Spinal cord (tissue), 9 donors: ENCODE measurements at regions not wholly inside any gene's neighbourhood (a gene's known extent, or its start where the extent isn't known, plus 50 kb on each side); places are given as distances from the start of the nearest gene placed in this dataset.

Source experiments
- DNase-seq, 6 donors: peaks; one replicate each; pipeline versions ENCODE4 v3.0.0 to v3.0.0-alpha.2; 2013 to 2015; ENCODE audit warnings: low spot score in 6 of 6, low read depth in 4 of 6
- H3K27ac ChIP-seq: one replicate; pipeline ENCODE4 v1.5.1; 2013; ENCODE audit warnings: low read depth, low read length, control low read depth
- H3K27me3 ChIP-seq: one replicate; pipeline ENCODE4 v1.6.1; 2013; ENCODE audit warnings: low read length; ENCODE audit not compliant: control insufficient read depth, insufficient read depth
- H3K36me3 ChIP-seq: one replicate; pipeline ENCODE4 v1.6.1; 2013; ENCODE audit warnings: low read length; ENCODE audit not compliant: control insufficient read depth, insufficient read depth
- H3K4me1 ChIP-seq: one replicate; pipeline ENCODE4 v1.6.1; 2013; ENCODE audit warnings: low read length; ENCODE audit not compliant: control insufficient read depth, insufficient read depth
- H3K4me3 ChIP-seq: one replicate; pipeline ENCODE4 v1.5.1; 2013; ENCODE audit warnings: low read depth, low read length, control low read depth
- H3K9me3 ChIP-seq: one replicate; pipeline ENCODE4 v1.6.1; 2013; ENCODE audit warnings: low read length; ENCODE audit not compliant: control insufficient read depth, insufficient read depth
- WGBS: methylation state at CpG from one replicate; pipeline ENCODE4 v1.1.5; 2013; ENCODE audit warnings: missing lambda C conversion rate; ENCODE audit not compliant: insufficient coverage; 5-methylcytosine and 5-hydroxymethylcytosine counted together
- donor health status: healthy.

- H3K36me3 ChIP-seq, result peaks cover 76% of the 10 kb centered on the region
- DNase-seq, result no peak
- no peak overlapping the region for H3K27ac ChIP-seq
Observed at GRCh38 chr15:25051399-25052154, 96.8 kb downstream of the SNRPN start.

GRCh38 chr15:25052191-25052999, 97.6 kb downstream of the SNRPN start:
- WGBS, result 89% methylated on average over 14 of the region's 14 CpGs
- H3K36me3 ChIP-seq, result peaks cover 82% of the 10 kb centered on the region
- H3K4me3 ChIP-seq, result no peak overlapping the region
- no peaks in the 10 kb centered on the region for H3K27me3 ChIP-seq
- no peak overlapping the region for H3K27ac ChIP-seq
- H3K4me1 ChIP-seq, result no peaks in the 10 kb centered on the region
- H3K9me3 ChIP-seq, result peaks cover 40% of the 10 kb centered on the region
- no peak for DNase-seq

More at GRCh38 chr15:25051399-25052154, 96.8 kb downstream of the SNRPN start:
- 82% methylated on average over 12 of the region's 13 CpGs for WGBS
- Histone ChIP-seq H3K9me3 (peaks cover 35% of the 10 kb centered on the region), H3K4me3 (no peak overlapping the region), H3K4me1 (no peaks in the 10 kb centered on the region), H3K27me3 (no peaks in the 10 kb centered on the region)

DNA sequence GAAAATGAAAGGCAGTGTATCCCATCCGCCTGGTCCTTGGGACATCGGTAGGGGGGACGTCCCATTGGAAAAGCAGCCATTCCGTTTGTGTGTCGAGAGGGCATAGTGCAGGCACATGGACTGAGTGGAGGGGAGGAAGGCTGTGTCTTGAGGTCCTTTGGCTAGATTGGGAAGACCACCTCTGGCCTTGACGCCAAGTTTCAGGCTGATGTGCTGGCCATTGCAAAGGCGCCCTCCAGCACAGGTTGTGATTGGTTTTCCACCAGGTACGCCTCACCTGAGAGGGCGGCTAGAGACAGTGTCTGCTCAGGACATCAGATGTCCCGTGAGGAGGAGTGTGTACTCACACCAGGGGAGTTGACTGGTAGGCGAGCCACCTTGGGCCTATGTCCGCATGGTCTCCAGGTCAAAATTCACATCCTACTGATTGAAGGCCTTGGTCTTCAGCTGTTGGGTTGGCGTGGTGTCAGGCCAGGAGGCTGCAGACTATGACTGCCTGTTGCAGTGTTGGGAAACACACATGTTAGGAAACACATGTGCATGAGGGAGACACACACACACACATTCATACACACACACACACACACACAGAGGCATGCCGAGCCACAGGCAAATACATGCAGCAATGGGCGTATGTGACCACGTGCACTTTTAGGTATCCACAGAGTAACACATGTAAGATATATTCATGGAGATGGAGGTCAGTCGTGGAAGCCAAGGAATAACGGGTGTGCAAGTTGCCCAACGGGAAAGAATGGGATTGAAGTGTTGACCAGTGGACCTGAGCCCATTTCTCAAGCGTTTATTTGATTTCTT, 98.4 kb downstream of the SNRPN start:
- no peaks in the 10 kb centered on the region for H3K27me3 ChIP-seq
- H3K4me3 ChIP-seq, result no peak overlapping the region
- H3K27ac ChIP-seq, result no peak overlapping the region
- no peak for DNase-seq
- H3K9me3 ChIP-seq, result peaks cover 46% of the 10 kb centered on the region
- H3K4me1 ChIP-seq, result no peaks in the 10 kb centered on the region
- peaks cover 89% of the 10 kb centered on the region for H3K36me3 ChIP-seq
- WGBS, result 91% methylated on average over 16 of the region's 20 CpGs

- H3K9me3 ChIP-seq, result peaks cover 50% of the 10 kb centered on the region
- no peaks in the 10 kb centered on the region for H3K27me3 ChIP-seq
- no peak for DNase-seq
- peaks cover 92% of the 10 kb centered on the region for H3K36me3 ChIP-seq
- no peaks in the 10 kb centered on the region for H3K4me1 ChIP-seq
- no peak overlapping the region for H3K27ac ChIP-seq
- H3K4me3 ChIP-seq, result no peak overlapping the region
- 88% methylated on average over 8 of the region's 8 CpGs for WGBS
Observed at GRCh38 chr15:25054329-25054728, 99.5 kb downstream of the SNRPN start.

- 92% methylated on average over 9 of the region's 9 CpGs for WGBS
- H3K9me3 ChIP-seq, result peaks cover 54% of the 10 kb centered on the region
- no peak overlapping the region for H3K27ac ChIP-seq
- H3K27me3 ChIP-seq, result no peaks in the 10 kb centered on the region
- no peak overlapping the region for H3K4me3 ChIP-seq
- no peak for DNase-seq
- H3K36me3 ChIP-seq, result peaks cover 97% of the 10 kb centered on the region
- no peaks in the 10 kb centered on the region for H3K4me1 ChIP-seq
Observed at GRCh38 chr15:25054943-25055342, 100.2 kb downstream of the SNRPN start.

GRCh38 chr15:25055356-25056068, 100.7 kb downstream of the SNRPN start:
- Histone ChIP-seq H3K4me1 (no peaks in the 10 kb centered on the region), H3K27ac (no peak overlapping the region), H3K4me3 (no peak overlapping the region), H3K9me3 (peaks cover 52% of the 10 kb centered on the region), H3K36me3 (peaks cover 97% of the 10 kb centered on the region), H3K27me3 (no peaks in the 10 kb centered on the region)
- no peak for DNase-seq
- 89% methylated on average over 9 of the region's 9 CpGs for WGBS

GRCh38 chr15:25056484-25057425, 102.0 kb downstream of the SNRPN start:
- peaks cover 97% of the 10 kb centered on the region for H3K36me3 ChIP-seq
- 89% methylated on average over 18 of the region's 20 CpGs for WGBS
- no peaks in the 10 kb centered on the region for H3K4me1 ChIP-seq
- no peak for DNase-seq
- no peak overlapping the region for H3K27ac ChIP-seq
- H3K27me3 ChIP-seq, result no peaks in the 10 kb centered on the region
- no peak overlapping the region for H3K4me3 ChIP-seq
- H3K9me3 ChIP-seq, result peaks cover 54% of the 10 kb centered on the region

DNA sequence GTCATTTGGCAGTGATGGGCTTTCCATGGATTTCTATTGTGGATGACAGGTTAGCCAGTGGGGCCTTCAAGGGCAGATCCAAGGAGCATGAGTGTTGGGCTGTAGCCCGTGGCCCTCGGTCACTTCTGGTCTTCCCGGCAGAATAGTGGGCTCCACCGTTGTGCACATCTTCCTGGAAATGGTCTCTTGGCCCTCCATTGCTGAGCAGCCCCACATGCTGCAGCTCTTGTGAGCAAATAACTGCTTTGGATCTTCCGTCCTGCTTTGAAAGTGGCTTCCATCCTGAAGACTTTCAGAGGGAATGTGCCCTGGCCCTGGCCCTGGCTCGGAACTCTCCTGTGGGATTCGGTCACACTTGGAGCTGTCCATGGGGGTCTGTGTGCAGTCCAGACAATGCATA, 102.8 kb downstream of the SNRPN start:
- Histone ChIP-seq H3K9me3 (peaks cover 53% of the 10 kb centered on the region), H3K36me3 (peaks cover 97% of the 10 kb centered on the region), H3K27me3 (no peaks in the 10 kb centered on the region), H3K4me1 (no peaks in the 10 kb centered on the region), H3K4me3 (no peak overlapping the region), H3K27ac (no peak overlapping the region)
- 94% methylated on average over 7 of the region's 7 CpGs for whole genome bisulfite sequencing
- no peak for DNase-seq
